Inflammatory macrophage treated with lipopolysaccharide for 4 hours (primary cell): ENCODE measurements at regions not wholly inside any gene's neighbourhood (a gene's known extent, or its start where the extent isn't known, plus 50 kb on each side); places are given as distances from the start of the nearest gene placed in this dataset.
"Not testable (repeated sequence)": the region's sequence is repeated elsewhere in the genome, so short reads cannot be mapped to it uniquely, and the experiment has no call there.

Source experiments
- DNase-seq: peaks from one replicate; pipeline ENCODE4 v3.0.0-alpha.2; 2020

GRCh38 chr3:103203441-103203840 lies 768.6 kb downstream of the ZPLD1 start:
- DNase-seq = no peak

GRCh38 chr3:103210583-103210982 lies 775.8 kb downstream of the ZPLD1 start:
- no peak for DNase-seq

- DNase-seq = peak; percentile 14
These were observed 783.3 kb downstream of the ZPLD1 start for GRCh38 chr3:103218146-103218545.

DNA sequence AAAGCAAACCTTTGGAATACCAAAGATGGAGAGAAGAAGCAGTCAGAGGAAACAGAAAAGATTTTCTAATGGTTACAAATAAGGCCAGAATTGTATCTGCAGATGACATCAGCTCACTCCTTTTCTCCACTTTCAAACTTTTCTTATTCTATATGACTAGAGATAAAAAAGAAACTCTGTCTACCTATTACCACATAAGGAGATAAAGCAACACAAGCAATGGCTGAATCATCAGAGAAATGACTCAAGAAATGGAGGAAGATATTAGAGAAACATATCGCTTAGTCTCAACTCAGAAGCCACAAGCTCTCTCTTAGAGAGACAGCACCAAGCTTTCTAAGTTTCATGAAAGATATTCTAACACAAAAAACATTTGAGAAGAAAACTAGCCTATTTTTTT lies 784.0 kb downstream of the ZPLD1 start:
- DNase-seq = no peak

GRCh38 chr3:103227651-103228050 lies 792.8 kb downstream of the ZPLD1 start:
- DNase-seq = no peak

- DNase-seq = no peak
These were observed 812.6 kb downstream of the ZPLD1 start for GRCh38 chr3:103247459-103247858.

GRCh38 chr3:103254827-103255226 lies 820.0 kb downstream of the ZPLD1 start:
- not testable (repeated sequence) for DNase-seq

- no peak for DNase-seq
These were observed 834.5 kb downstream of the ZPLD1 start for GRCh38 chr3:103269287-103269686.

DNA sequence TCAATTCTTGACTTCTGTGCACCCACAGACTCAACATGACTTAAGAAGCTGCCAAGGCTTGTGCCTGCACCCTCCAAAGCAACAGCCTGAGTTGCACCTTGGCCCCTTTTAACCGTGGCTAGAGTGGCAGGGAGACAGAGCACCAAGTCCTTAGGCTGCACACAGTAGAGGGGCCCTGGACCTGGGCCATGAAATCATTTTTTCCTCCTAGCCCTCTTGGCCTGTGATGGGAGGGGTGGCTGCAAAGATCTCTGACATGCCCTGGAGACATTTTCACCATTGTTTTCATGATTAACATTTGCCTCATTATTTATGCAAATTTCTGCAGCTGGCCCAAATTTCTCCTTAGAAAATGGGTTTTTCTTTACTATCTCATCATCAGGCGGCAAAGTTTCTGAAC lies 836.8 kb downstream of the ZPLD1 start:
- DNase-seq = no peak

DNA sequence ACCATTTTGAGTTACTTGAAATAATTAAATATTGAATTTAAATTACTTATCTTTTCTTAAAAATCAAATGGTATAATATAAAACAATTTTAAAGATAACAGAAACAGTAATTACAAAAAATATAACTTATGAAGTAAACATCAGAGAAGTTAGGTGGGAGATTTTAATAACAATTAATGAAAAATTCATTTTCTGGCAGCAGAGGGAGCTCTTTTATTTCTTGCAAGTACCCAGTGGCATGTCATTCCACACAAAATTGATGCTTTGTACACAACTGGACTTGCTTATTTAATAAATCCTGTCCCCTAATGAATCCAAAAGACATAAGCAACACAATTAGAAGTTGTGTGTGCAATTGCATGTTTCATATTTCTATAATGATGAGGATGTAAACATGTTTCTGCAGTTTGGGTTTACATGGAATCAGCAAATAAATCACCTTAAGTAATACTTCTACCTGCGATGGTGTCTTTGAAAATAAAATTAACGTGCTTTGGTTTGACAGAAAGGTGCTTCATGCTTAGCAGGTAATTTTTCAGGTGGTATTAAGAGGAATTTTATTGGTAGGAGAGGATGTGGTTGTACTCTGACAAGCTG lies 861.3 kb downstream of the ZPLD1 start:
- DNase-seq = peak; percentile 2

DNA sequence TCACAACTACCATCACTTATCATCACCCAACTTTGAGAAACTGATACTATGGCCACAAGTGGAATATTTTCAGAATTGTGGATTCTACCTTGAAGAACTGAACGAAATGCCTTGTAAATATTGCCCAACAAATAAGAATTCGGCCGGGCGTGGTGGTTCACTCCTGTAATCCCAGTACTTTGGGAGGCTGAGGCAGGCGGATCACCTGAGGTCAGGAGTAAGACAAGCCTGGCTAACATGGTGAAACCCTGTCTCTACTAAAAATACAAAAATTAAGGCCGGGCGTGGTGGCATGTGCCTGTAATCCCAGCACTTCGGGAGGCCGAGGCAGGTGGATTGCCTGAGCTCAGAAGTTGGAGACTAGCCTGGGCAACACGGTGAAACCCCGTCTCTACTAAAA lies 862.7 kb downstream of the ZPLD1 start:
- DNase-seq = not testable (repeated sequence)

DNA sequence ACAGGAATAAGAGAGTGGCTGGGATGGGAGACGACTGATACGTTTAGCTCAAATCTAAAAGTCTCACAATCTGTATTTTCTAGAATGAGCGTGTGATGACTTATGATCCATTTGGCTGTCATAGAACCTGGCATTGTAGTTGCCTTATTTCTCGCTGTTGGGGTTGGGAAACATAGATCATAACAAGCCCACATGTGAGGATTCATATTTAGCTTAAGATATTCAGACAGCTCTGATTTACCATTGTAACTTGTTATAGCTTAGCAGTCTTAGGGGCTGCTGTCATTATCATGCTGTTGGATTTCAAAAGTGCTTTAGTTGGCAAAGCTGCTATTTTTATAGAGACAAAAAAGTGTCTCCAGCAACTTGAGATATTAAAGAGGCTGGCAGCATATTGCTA lies 871.3 kb downstream of the ZPLD1 start:
- DNase-seq = no peak

- DNase-seq = no peak
These were observed 874.1 kb downstream of the ZPLD1 start for GRCh38 chr3:103308921-103309320.

DNA sequence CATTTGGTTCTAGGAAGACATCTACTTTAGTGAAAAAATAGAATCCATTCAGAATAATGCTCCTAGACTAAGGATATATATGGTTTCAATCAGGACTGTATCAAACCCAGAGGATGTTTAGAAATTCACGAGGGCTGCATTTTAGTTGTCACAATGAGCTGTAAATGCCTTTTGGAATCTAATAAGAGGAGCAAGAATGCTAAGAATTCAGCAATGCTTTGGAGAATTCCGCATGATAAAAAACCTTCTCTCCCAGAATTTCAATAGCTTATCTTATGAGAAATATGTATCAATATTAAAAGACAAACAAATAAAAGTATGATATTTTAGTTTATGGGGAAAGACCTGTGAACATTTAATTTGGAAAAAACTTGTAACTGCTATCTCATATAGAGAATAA lies 885.1 kb downstream of the ZPLD1 start:
- no peak for DNase-seq

DNA sequence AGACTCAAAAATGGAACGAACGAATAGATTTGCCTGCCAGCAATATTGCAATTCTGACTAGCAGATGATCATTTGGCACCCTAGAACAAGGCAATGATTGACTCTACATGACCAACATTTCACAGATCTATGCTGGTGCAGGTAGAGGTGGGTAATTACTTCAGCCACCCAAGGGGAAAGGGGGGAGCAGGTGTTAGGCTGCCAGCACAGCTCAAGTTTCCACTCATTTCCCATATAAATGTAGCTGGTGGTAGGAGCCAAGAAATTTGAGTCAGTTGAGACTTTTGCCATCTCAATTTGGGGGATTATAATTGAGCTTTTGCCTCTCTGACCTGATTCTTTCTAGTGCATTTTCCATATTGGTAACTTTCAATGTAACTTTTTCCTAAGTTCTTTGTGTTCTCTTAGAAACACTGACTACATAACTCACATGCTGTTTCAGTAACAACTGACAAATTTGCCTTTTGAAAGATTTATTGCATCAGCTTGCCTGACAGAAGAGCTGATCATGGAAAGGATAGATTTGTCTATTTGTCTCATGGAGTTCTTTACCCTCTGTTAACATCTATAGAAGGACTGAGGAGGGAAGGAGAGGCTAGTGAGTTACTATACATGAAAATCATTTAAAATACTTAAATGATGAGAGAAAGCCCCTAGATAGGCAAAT lies 902.5 kb downstream of the ZPLD1 start:
- no peak for DNase-seq

DNA sequence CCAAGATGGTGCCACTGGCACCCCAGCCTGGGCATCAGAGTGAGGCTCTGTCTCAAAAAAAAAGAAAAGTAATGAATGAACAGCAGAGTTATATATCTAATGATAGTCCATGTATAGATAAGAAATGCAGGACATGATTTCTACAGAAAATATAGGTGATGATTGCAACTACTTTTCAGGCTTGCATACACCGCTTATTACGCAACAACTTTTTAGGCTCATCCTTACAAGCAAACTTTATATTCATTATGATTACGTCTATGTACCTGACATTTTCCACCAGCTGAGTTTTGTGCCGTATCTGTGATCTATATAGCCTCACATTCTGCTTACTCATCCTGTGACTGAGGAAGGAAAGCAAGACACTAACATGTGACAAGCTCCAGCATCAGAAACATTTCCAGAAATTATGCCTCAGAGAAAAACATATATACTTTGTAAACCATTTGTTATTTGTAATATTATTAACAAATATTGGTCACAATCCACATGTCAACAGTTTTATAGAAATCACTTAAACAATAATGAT lies 906.3 kb downstream of the ZPLD1 start:
- DNase-seq = no peak

DNA sequence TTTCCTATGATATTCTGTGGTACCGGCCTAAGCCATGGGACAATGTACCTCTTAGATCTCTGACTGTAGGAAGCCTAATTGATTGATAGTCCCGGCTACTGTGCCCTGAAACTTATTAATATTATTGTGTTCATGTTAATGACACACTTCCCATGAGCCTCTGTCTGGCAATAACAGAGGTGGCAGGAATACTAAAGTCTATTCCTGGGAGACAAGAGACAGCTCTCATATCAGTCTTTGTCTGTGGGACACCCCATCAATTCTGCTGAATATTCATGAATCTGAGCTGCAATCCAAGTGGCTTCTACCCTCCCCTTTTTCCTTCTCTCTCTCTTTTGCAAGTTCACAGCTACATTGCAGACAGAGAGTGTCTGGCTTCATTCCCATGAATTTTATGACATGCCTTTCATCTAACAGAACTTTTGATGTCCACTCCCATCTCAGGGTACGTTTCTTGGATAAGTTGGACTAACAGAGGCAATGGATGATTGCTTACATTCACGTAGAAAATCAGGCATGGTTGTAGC lies 907.5 kb downstream of the ZPLD1 start:
- no peak for DNase-seq

- DNase-seq = no peak
These were observed 914.9 kb downstream of the ZPLD1 start for GRCh38 chr3:103349760-103350159.

- no peak for DNase-seq
These were observed 930.7 kb downstream of the ZPLD1 start for GRCh38 chr3:103365467-103365866.

DNA sequence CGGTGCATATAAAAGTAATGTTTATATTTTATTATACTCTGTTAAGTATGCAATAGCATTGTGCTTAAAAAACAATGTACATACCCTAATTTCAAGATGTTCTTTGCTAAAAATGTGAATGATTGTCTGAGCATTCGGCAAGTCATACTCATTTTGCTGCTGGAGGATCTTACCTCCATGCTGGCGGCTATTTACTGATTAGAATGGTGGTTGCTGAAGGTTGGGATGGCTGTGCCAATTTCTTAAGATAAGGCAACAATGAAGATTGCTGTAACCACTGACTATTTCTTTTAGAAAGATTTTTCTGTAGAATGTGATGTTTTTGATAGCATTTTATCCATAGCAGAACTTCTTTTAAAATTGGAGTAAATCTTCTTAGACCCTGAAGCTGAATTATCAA lies 932.7 kb downstream of the ZPLD1 start:
- DNase-seq = no peak

DNA sequence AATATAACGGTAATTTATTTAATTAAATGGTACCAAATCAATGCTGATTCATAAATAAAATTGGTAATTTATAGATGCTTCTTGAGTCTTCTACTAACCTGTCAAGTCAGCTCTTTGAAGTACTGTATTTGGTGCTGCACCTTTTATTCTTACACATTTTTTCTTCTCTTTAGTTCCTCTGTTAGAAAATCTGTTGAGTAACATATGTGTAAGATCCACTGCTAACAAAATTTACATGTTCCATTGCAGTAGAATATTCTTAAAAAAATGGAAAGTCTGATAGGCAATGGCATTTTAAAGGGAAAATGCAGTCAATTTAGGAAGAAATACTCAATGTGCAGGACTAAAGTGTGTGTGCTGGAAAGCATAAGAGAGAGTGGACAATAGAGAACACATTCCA lies 936.6 kb downstream of the ZPLD1 start:
- no peak for DNase-seq

GRCh38 chr3:103372031-103372430 lies 937.2 kb downstream of the ZPLD1 start:
- DNase-seq = no peak

GRCh38 chr3:103380391-103380790 lies 945.6 kb downstream of the ZPLD1 start:
- no peak for DNase-seq

DNA sequence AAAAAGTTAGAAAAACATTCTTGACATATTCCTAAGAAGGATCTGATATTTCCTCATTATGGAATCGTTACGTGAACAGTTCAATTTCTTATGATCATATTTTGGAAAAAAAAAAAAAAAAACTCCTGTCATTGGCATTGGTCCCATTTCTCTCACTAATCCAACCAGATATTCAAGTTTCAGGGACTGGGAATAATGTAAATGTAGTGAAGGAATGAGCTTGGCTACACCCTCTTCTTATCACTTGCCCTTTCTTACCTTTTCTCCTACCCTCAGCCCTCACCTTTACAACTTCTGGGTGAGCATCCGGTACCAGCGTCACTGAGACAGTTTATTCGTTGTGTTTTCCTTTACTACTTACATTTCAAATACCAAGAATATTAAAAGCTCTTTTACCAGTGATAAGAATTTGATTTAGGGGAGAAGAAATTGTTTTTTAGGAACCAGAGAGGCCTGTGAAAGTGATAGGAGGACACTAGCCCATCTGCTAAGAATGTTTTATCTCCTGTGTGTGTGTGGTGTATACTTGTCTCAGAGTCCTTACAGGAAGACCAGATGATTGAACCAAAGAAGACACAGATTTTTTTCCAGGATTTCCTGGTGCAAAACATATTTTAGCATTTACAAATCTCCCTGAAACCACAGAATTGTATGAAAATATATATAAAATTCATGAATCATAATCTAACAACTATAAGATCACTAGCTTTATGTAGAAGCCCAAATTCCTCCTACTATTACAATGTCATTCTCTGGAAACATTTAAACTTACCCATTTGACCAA lies 946.7 kb downstream of the ZPLD1 start:
- DNase-seq = no peak
